LNCAP (cell line): ENCODE measurements at regions not wholly inside any gene's neighbourhood (a gene's known extent, or its start where the extent isn't known, plus 50 kb on each side); places are given as distances from the start of the nearest gene placed in this dataset.

ENCODE experiments used
- TF ChIP-seq, protein P1 (sequence below): fragments of 450-650 bp; IDR thresholded peaks from 2 replicates; pipeline ENCODE4 v1.5.1; 2017; ENCODE audit warnings: mild to moderate bottlenecking

DNA sequence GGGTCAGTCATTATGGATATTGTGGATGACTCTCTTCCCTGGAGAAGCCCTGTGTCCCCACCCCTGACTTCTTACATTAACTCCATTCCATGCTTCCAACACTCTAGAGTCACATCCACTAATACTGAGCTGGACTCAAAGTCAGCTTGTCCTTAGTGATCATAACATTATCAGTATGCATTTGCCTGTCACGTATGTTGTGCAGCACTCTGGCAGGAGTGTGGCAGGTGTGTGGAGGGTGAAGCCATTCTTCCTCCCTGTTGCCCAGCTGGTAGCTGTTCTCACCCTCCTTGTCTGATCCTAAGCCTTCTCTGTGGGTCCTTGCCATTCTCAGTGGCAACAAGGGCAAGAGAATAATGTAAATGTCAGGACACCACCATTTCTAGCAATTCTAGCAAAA, 334.1 kb upstream of the RAB6C start:
- TF ChIP-seq, protein P1, sequence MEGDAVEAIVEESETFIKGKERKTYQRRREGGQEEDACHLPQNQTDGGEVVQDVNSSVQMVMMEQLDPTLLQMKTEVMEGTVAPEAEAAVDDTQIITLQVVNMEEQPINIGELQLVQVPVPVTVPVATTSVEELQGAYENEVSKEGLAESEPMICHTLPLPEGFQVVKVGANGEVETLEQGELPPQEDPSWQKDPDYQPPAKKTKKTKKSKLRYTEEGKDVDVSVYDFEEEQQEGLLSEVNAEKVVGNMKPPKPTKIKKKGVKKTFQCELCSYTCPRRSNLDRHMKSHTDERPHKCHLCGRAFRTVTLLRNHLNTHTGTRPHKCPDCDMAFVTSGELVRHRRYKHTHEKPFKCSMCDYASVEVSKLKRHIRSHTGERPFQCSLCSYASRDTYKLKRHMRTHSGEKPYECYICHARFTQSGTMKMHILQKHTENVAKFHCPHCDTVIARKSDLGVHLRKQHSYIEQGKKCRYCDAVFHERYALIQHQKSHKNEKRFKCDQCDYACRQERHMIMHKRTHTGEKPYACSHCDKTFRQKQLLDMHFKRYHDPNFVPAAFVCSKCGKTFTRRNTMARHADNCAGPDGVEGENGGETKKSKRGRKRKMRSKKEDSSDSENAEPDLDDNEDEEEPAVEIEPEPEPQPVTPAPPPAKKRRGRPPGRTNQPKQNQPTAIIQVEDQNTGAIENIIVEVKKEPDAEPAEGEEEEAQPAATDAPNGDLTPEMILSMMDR, result no peak

DNA sequence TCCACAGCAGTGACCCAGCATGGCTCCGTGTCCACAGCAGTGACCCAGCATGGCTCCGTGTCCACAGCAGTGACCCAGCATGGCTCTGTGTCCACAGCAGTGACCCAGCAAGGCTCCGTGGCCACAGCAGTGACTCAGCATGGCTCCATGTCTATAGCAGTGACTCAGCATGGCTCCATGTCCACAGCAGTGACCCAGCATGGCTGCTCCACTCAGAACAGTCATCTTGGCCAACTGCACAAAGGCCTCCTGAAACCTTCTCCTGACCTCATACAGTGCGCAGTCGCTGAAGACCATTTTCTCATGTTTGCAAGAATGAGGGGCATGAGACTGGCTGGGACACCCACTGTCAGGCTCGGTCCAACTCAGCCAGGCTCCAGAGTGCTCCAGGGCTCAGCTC, 333.4 kb upstream of the RAB6C start:
- TF ChIP-seq, protein P1, result no peak

DNA sequence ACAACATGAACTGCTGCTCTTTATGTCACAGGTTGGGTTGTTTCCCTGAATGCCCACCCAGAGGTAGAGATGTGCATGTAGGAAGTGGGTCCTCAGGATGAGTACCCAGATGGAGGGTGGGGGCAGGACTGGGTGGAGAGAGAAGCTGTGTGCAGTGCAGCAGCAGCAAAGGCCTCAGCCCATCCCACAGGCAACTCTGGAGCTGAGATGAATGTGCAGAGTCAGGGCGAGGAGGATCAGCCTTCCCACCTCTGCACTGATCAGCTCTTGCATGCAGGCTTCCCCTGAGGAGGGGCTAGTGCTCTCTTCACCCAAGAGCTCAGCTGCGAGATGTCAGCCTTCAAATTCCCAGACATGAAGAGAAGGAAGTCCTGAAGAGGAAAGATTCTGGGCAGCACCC, 326.2 kb upstream of the RAB6C start:
- TF ChIP-seq, protein P1, result no peak

DNA sequence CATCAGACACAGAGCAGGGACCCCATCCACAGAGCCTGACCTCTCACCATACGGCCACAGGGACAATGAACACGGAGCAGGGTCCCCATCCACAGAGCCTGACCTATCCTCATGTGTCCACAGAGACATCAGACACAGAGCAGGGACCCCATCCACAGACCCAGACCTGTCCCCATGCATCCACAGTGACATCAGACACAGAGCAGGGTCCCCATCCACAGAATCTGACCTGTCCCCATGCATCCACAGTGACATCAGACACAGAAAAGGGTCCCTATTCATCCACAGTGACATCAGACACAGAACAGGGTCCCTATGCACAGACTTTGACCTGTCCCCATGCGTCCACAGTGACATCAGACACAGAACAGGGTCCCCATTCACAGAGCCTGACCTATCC, 325.1 kb upstream of the RAB6C start:
- TF ChIP-seq, protein P1, result no peak

DNA sequence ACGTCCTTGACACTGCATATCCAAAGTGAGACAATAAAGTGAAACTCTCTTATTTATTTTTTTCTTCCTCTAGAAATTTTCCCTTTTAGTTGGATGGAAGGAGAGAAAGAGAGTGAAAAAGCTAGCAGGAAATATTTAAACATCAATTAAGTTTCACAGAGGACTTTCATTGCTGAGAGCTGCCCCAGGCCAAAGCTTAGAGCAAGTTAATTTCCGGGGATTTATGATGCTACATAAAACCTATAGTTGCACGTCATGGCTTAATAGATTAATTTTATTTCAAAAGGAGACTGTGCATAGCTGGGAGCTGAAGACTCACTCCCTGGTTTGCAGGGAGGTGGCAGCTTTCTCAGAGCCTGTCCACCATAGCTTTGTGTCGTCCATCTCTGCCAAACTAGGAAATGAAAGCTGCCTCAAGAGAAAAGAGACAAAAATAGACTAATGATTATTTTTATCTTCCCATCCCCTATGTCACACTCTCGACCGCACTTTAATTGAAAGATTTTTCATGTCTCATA, 323.3 kb upstream of the RAB6C start:
- TF ChIP-seq, protein P1, result no peak

DNA sequence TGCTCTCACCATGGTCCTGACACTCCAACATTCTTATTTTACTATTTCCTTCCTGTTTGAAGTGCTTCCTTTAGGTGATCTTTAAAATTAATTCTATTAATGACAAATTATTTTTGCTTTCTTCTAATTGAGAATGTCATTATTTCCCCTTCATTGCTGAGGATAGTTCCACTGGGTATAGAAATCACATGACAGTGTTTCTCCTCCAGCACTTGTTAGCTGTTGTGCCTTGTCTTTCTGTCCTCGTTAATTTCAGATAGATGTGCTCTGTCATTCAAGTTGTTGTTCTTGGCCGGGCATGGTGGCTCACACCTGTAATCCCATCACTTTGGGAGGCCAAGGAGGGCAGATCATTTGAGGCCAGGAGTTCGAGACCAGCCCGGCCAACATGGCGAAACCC, 321.0 kb upstream of the RAB6C start:
- TF ChIP-seq, protein P1, result no peak

DNA sequence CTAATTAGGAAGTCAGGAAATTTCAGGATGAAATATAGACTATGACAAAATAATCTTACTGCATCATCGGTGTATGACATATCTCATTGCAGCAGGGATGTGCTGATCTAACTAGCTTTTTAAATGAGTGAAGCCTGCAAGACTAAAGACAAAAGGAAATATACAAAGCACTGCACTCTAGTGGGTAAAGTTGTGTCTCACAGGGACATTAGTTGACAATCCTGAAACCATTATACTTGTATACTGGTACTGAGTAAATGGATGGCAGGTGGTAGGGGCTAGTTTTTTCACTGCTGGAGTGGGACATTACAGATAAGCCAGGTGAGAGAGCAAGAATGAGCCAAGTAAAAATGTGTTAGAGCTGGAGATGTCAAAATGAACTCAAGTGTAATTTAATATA, 317.5 kb upstream of the RAB6C start:
- TF ChIP-seq, protein P1, result peak; percentile 31; the same call in 1 of the 2 replicates

DNA sequence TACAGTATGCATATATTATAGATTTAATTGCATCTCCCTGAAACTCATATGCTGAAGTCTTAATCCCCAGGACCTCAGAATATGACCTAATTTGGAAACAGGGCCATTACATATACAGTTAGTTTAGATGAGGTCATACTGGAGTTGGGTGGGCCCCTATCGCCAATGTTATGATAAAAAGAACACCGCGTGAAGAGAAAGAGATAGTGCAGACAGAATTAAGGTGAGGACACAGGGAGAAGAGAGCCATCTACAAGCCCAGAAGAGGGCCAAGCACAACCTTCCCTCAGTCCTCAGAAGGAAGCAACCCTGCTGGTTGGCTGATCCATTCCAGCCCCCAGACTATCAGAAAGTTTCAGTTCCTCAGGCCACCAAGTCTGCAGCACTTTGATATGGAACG, 311.9 kb upstream of the RAB6C start:
- TF ChIP-seq, protein P1, result no peak
